ENCODE measurements at regions not wholly inside any gene's neighbourhood (a gene's known extent, or its start where the extent isn't known, plus 50 kb on each side); places are given as distances from the start of the nearest gene placed in this dataset.

DNA sequence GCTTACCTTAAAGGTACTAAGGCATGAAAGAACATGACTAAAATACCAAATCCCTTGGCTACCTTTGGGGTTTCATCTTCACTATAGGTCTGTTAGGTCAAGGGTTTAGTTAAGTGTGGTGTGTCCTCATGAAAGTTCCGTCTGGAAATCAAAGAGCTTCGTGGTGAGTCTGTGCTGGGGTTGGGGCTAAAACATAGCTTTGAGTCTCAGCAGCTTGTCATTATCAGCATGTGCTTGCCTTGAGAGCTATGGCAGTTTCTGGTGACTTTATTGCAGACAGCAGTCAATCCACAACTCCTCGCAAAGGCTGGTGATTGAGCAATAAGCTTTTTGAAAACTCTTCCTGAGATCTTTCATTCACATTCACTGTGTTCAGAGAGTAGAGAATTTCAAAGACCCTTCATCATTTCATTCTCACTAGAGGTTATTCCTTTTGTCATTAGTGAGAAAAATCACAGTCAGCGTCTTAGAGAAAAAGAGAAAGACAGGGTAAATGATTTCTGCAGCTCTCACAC, 53.2 kb upstream of the CCDC6 start:
- H2AFZ ChIP-seq (ENCODE audit: insufficient read depth, low read depth, low read length, poor library complexity, severe bottlenecking): no peak overlapping the region
- H3K27ac Mint-ChIP-seq: no peak overlapping the region
- no peaks in the 10 kb centered on the region for H4K20me1 ChIP-seq (ENCODE audit: control insufficient read depth, insufficient read depth, low read length, poor library complexity, severe bottlenecking)
- H3K4me3 Mint-ChIP-seq: no peak overlapping the region
- intact Hi-C loops (cut with micrococcal nuclease): no loop called here
- DNase-seq (no peak), ATAC-seq (ENCODE audit: low read depth) (no peak)
- CTCF ChIA-PET: interaction anchor here (0.8 kb wide), 1 partner anchor 12 kb away, joined by 3 read pairs; no protein-coding TSS in a partner anchor
- peaks cover 0 to 2% (median 0%) of the 10 kb centered on the region in 3 donors for H3K9me3 ChIP-seq (ENCODE audit: control extremely low read depth in 1 of 3, control insufficient read depth in 2 of 3, insufficient read depth in 1 of 3, low read length in 2 of 3)
- H3K79me2 ChIP-seq (ENCODE audit: control insufficient read depth, insufficient read depth, low read length): no peaks in the 10 kb centered on the region
- POLR2A ChIA-PET: no interaction called here
- H3K9me3 Mint-ChIP-seq (ENCODE audit: insufficient read depth): no peaks in the 10 kb centered on the region
- no peaks in the 10 kb centered on the region for H3K36me3 ChIP-seq (replicated peaks in 1 of 2; ENCODE audit: control extremely low read depth in 1 of 2, control insufficient read depth in 1 of 2, extremely low read depth in 1 of 2, insufficient read depth in 2 of 2, low read length in 1 of 2)
- no peak overlapping the region for H3K9ac ChIP-seq (ENCODE audit: low read length)
- WGBS (ENCODE audit: insufficient coverage): 75% methylated on average over 2 of the region's 4 CpGs
- H3K27me3 Mint-ChIP-seq: peaks cover 24% of the 10 kb centered on the region
- H3K4me1 ChIP-seq (ENCODE audit: control insufficient read depth in 2 of 2, insufficient read depth in 2 of 2, low read length in 2 of 2): no peaks in the 10 kb centered on the region
- no peaks in the 10 kb centered on the region for H3K4me1 Mint-ChIP-seq
- no peak for TF ChIP-seq EZH2 (IDR thresholded peaks at IDR 0.05; ENCODE audit: borderline replicate concordance, insufficient read depth, low read depth, low read length, poor library complexity, severe bottlenecking)
- TF ChIP-seq, protein P1, sequence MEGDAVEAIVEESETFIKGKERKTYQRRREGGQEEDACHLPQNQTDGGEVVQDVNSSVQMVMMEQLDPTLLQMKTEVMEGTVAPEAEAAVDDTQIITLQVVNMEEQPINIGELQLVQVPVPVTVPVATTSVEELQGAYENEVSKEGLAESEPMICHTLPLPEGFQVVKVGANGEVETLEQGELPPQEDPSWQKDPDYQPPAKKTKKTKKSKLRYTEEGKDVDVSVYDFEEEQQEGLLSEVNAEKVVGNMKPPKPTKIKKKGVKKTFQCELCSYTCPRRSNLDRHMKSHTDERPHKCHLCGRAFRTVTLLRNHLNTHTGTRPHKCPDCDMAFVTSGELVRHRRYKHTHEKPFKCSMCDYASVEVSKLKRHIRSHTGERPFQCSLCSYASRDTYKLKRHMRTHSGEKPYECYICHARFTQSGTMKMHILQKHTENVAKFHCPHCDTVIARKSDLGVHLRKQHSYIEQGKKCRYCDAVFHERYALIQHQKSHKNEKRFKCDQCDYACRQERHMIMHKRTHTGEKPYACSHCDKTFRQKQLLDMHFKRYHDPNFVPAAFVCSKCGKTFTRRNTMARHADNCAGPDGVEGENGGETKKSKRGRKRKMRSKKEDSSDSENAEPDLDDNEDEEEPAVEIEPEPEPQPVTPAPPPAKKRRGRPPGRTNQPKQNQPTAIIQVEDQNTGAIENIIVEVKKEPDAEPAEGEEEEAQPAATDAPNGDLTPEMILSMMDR (IDR thresholded peaks at IDR 0.05): no peak
- no peaks in the 10 kb centered on the region for H3K27me3 ChIP-seq (replicated peaks in 1 of 4; ENCODE audit: control extremely low read depth in 1 of 4, control insufficient read depth in 3 of 4, insufficient read depth in 4 of 4, low read length in 3 of 4)
- no peak overlapping the region for H3K4me2 ChIP-seq (replicated peaks; ENCODE audit: low read depth, low read length, poor library complexity, severe bottlenecking)
- H3K4me3 ChIP-seq (ENCODE audit: control extremely low read depth in 1 of 5, extremely low read depth in 1 of 5, insufficient read depth in 1 of 5, low read depth in 2 of 5, low read length in 4 of 5): no peak overlapping the region
- no peak overlapping the region for H3K27ac ChIP-seq (ENCODE audit: low read length in 2 of 2)

DNA sequence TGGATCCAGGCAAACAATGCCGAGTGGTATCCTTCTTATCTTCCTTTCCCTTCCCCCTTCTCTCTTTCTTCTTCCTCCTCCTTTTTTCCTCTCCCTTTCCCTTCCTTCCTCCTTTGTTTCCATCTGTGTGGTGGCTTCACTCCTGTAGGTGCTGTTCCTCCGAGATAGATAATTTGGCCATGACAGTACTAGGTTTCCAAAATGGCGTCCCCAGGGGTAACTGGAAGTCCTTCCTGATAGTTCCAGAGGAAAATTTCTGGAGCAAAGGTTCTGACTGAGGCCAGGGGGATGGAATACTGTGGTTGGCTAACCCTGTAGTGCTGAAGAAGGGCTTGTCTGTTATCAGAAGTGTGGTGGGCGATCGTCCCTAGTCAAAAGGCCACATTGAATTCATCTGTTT, 52.5 kb upstream of the CCDC6 start:
- Mint-ChIP-seq H3K27ac (no peak overlapping the region), H3K4me3 (no peak overlapping the region), H3K9me3 (ENCODE audit: insufficient read depth) (no peaks in the 10 kb centered on the region), H3K4me1 (no peaks in the 10 kb centered on the region), H3K27me3 (peaks cover 24% of the 10 kb centered on the region)
- ChIA-PET POLR2A (no interaction called here), CTCF (interaction anchor here (0.8 kb wide), 1 partner anchor 12 kb away, joined by 3 read pairs; no protein-coding TSS in a partner anchor)
- no peaks in the 10 kb centered on the region for H3K4me1 ChIP-seq (ENCODE audit: control insufficient read depth in 2 of 2, insufficient read depth in 2 of 2, low read length in 2 of 2)
- WGBS (ENCODE audit: insufficient coverage): 86% methylated on average over 4 of the region's 5 CpGs
- no peak overlapping the region for H2AFZ ChIP-seq (ENCODE audit: insufficient read depth, low read depth, low read length, poor library complexity, severe bottlenecking)
- no peak overlapping the region for H3K9ac ChIP-seq (ENCODE audit: low read length)
- H3K27ac ChIP-seq (ENCODE audit: low read length in 2 of 2): no peak overlapping the region
- no peak overlapping the region for H3K4me3 ChIP-seq (ENCODE audit: control extremely low read depth in 1 of 5, extremely low read depth in 1 of 5, insufficient read depth in 1 of 5, low read depth in 2 of 5, low read length in 4 of 5)
- DNase-seq: no peak
- ATAC-seq (ENCODE audit: low read depth): no peak
- no peaks in the 10 kb centered on the region for H3K27me3 ChIP-seq (replicated peaks in 1 of 4; ENCODE audit: control extremely low read depth in 1 of 4, control insufficient read depth in 3 of 4, insufficient read depth in 4 of 4, low read length in 3 of 4)
- no peak overlapping the region for H3K4me2 ChIP-seq (replicated peaks; ENCODE audit: low read depth, low read length, poor library complexity, severe bottlenecking)
- H4K20me1 ChIP-seq (ENCODE audit: control insufficient read depth, insufficient read depth, low read length, poor library complexity, severe bottlenecking): no peaks in the 10 kb centered on the region
- no peaks in the 10 kb centered on the region for H3K79me2 ChIP-seq (ENCODE audit: control insufficient read depth, insufficient read depth, low read length)
- TF ChIP-seq, protein P1 (IDR thresholded peaks at IDR 0.05): no peak
- TF ChIP-seq EZH2 (IDR thresholded peaks at IDR 0.05; ENCODE audit: borderline replicate concordance, insufficient read depth, low read depth, low read length, poor library complexity, severe bottlenecking): no peak
- H3K36me3 ChIP-seq (replicated peaks in 1 of 2; ENCODE audit: control extremely low read depth in 1 of 2, control insufficient read depth in 1 of 2, extremely low read depth in 1 of 2, insufficient read depth in 2 of 2, low read length in 1 of 2): no peaks in the 10 kb centered on the region
- peaks cover 0 to 2% (median 0%) of the 10 kb centered on the region in 3 donors for H3K9me3 ChIP-seq (ENCODE audit: control extremely low read depth in 1 of 3, control insufficient read depth in 2 of 3, insufficient read depth in 1 of 3, low read length in 2 of 3)
- intact Hi-C loops (cut with micrococcal nuclease): no loop called here
